ENCODE measurements at regions not wholly inside any gene's neighbourhood (a gene's known extent, or its start where the extent isn't known, plus 50 kb on each side); places are given as distances from the start of the nearest gene placed in this dataset.

DNA sequence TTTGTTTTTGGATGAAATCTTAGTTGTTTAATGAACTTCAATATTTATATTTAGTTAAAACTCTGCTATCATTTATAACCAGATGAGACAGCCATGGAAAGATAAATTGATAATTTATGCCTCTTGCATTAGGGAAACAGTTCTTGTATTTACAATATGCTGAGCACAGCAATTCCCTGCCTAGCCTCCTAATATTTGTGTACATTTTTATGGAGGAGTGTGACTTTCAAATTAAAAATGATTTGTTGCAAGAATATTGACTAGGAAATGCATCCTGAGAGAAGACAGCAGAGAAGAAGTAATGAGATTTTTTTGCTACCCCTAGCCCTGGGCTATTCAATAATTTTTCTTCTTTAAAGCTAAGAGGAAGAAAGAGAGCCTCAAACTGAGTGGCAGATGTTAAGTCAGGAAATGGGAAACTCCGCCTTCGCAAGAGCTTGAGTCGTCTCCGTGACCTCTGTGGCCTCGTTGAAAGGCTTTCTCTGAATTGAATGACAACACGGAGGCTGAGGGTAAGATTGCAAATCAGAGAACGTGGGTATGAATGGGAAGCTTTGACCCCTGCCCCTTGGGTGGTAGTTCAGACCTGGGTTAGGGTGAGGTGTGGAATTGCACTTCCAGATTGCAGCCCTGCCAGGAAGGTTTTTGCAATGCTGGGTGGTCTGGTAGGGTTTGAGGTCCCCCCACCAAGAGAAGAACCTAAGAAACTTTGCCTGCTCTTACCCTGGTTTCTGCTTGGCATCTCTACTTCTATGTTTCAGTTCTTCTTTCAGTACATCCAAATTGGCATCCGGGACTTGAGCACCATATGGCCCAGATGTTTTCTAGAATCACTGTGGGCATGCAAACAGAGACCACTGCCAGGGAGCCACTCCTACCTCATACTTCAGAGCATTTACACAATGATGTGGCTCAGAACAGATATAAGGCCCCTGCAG, 210.3 kb upstream of the RBMS1 start:
- TF ChIP-seq, protein P1, sequence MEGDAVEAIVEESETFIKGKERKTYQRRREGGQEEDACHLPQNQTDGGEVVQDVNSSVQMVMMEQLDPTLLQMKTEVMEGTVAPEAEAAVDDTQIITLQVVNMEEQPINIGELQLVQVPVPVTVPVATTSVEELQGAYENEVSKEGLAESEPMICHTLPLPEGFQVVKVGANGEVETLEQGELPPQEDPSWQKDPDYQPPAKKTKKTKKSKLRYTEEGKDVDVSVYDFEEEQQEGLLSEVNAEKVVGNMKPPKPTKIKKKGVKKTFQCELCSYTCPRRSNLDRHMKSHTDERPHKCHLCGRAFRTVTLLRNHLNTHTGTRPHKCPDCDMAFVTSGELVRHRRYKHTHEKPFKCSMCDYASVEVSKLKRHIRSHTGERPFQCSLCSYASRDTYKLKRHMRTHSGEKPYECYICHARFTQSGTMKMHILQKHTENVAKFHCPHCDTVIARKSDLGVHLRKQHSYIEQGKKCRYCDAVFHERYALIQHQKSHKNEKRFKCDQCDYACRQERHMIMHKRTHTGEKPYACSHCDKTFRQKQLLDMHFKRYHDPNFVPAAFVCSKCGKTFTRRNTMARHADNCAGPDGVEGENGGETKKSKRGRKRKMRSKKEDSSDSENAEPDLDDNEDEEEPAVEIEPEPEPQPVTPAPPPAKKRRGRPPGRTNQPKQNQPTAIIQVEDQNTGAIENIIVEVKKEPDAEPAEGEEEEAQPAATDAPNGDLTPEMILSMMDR (IDR thresholded peaks at IDR 0.05 in 8 of 11, conservative IDR thresholded peaks at IDR 0.05 in 3 of 11) = no peak
- no peak for TF ChIP-seq POLR2A (IDR thresholded peaks at IDR 0.05)
- peak in 1 of 3 donors; percentile 51 for TF ChIP-seq POLR2AphosphoS5 (IDR thresholded peaks at IDR 0.05)
